Peyer's patch (tissue), 4 donors: ENCODE measurements at regions not wholly inside any gene's neighbourhood (a gene's known extent, or its start where the extent isn't known, plus 50 kb on each side); places are given as distances from the start of the nearest gene placed in this dataset.

Experiments
- DNase-seq, 3 donors: peaks; one replicate each; pipeline ENCODE4 v3.0.0-alpha.2; 2017 to 2019
- H3K27ac ChIP-seq, 4 donors: fragments of 200-600 bp; sonication (generic); one replicate each; pipeline ENCODE4 v1.5.1; 2016 to 2019
- H3K27me3 ChIP-seq, 2 donors: fragments of 200-600 bp; sonication (generic); one replicate each; pipeline ENCODE4 v1.5.1; 2019
- H3K36me3 ChIP-seq, 3 donors: fragments of 200-600 bp; sonication (generic); one replicate each; pipeline ENCODE4 v1.5.1; 2016 to 2019
- H3K4me1 ChIP-seq, 4 donors: fragments of 200-600 bp; sonication (generic); one replicate each; pipeline ENCODE4 v1.5.1; 2016 to 2019
- H3K4me3 ChIP-seq, 4 donors: fragments of 200-600 bp; sonication (generic); 1 replicate in 3 of 4; 2 replicates in 1 of 4; pipeline ENCODE4 v1.5.1; 2016 to 2019; ENCODE audit warnings: mild to moderate bottlenecking in 1 of 4
- H3K9me3 ChIP-seq, 4 donors: fragments of 200-600 bp; sonication (generic); one replicate each; pipeline ENCODE4 v1.5.1; 2016 to 2019; ENCODE audit warnings: mild to moderate bottlenecking in 1 of 4
- POLR2A ChIP-seq, 2 donors: fragments of 450-650 bp; IDR thresholded peaks; one replicate each; pipeline ENCODE4 v1.5.1; 2017; ENCODE audit warnings: antibody characterized with exemption in 2 of 2, mild to moderate bottlenecking in 2 of 2, moderate library complexity in 2 of 2
- TF ChIP-seq, protein P1 (sequence below), 6 experiments: fragments of 450-650 bp in 4 of 6; fragments of 200-600 bp in 2 of 6; sonication (generic) in 1 of 6; IDR thresholded peaks; one replicate each; pipeline ENCODE4 v1.5.1; 2017 to 2019; ENCODE audit warnings: antibody characterized with exemption in 6 of 6, mild to moderate bottlenecking in 3 of 6, moderate library complexity in 1 of 6

DNA sequence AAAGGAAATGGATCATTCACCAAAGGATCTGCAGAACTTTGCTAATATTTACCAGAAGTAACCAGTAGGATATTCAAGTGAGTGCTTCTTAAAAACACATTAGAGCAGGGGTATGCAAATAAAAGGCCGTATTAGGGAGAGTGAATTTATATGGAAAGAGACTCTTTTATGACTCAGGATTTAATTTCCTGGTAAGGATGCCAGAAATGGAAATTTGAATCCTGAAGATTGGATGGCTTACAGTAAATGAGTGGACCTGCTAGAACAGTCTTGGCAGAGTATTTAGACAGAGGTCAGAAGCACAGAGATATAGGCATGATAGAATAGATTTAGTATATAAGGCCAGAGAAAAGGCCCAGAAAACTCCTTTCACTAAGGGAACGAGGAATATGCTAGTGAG lies 201.6 kb downstream of the SLITRK5 start:
- no peak for TF ChIP-seq POLR2A (IDR thresholded peaks at IDR 0.05)
- TF ChIP-seq, protein P1, sequence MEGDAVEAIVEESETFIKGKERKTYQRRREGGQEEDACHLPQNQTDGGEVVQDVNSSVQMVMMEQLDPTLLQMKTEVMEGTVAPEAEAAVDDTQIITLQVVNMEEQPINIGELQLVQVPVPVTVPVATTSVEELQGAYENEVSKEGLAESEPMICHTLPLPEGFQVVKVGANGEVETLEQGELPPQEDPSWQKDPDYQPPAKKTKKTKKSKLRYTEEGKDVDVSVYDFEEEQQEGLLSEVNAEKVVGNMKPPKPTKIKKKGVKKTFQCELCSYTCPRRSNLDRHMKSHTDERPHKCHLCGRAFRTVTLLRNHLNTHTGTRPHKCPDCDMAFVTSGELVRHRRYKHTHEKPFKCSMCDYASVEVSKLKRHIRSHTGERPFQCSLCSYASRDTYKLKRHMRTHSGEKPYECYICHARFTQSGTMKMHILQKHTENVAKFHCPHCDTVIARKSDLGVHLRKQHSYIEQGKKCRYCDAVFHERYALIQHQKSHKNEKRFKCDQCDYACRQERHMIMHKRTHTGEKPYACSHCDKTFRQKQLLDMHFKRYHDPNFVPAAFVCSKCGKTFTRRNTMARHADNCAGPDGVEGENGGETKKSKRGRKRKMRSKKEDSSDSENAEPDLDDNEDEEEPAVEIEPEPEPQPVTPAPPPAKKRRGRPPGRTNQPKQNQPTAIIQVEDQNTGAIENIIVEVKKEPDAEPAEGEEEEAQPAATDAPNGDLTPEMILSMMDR (IDR thresholded peaks at IDR 0.05) = no peak
- no peak for DNase-seq
- Histone ChIP-seq H3K9me3 (no peaks in the 10 kb centered on the region), H3K27me3 (no peaks in the 10 kb centered on the region), H3K4me1 (no peaks in the 10 kb centered on the region), H3K4me3 (no peak overlapping the region), H3K27ac (no peak overlapping the region), H3K36me3 (no peaks in the 10 kb centered on the region)

DNA sequence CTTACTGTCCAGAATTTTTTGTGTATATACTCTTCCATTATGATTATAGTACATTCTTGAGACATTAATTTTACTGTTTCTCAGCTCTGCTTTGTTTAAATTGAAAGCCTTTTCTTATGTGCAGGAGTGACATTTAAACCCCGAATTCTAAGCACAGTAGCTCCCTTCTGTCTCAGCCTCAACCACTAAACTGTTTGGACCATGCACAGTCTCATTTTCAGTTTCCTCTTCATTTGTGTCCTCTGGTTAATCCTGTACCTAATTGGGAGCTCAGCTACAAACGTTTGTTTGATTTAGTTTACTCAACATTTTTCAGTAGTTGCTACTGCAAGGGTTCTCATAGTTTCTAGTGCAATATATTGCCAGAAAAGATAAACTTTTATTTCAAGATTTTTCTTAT lies 206.3 kb downstream of the SLITRK5 start:
- no peak for DNase-seq
- Histone ChIP-seq H3K27me3 (no peaks in the 10 kb centered on the region), H3K27ac (no peak overlapping the region), H3K9me3 (no peaks in the 10 kb centered on the region), H3K4me1 (no peaks in the 10 kb centered on the region), H3K4me3 (no peak overlapping the region), H3K36me3 (no peaks in the 10 kb centered on the region)
- TF ChIP-seq, protein P1 (IDR thresholded peaks at IDR 0.05) = no peak
- TF ChIP-seq POLR2A (IDR thresholded peaks at IDR 0.05) = no peak

DNA sequence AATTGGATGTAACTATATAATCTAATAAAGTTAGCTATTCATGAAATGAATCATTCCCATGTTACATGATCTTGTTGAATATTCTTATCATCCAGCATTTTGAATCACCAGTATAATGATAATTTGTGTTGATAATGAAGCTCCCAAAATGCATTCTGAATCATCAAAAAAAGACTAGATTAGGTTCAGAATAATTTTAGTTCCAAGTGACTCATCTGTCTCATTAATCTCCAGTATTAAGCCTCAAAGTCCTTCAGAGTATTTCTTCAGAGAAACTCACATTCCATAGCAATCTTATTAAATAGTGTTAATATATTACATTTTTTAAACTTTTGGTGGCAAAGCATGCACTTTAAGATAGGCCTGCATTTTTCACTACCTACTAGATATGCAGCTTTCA lies 207.5 kb downstream of the SLITRK5 start:
- DNase-seq = no peak
- no peaks in the 10 kb centered on the region for H3K9me3 ChIP-seq
- H3K4me3 ChIP-seq = no peak overlapping the region
- H3K36me3 ChIP-seq = no peaks in the 10 kb centered on the region
- TF ChIP-seq POLR2A (IDR thresholded peaks at IDR 0.05) = no peak
- TF ChIP-seq, protein P1 (IDR thresholded peaks at IDR 0.05) = no peak
- H3K4me1 ChIP-seq = no peaks in the 10 kb centered on the region
- no peak overlapping the region for H3K27ac ChIP-seq
- H3K27me3 ChIP-seq = no peaks in the 10 kb centered on the region

DNA sequence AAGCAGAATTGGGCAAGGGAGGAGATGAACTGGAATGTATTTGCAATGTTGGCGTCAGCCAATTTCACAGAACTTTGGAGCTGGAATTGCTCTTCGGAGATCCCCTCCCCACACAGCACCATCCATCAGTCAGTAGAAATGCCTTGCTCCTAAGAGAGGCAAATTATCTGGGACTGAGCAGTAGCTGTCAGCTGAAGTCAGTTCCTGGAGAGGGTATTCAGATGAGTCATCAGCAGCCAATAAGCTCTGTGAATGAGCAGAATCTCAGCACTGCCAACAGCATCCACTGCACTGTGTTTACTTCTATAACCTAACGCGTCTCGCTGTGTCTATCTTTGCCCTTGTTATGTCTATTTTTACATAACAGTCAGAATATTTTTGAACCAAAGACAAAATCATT lies 213.7 kb downstream of the SLITRK5 start:
- no peaks in the 10 kb centered on the region for H3K4me1 ChIP-seq
- H3K4me3 ChIP-seq = no peak overlapping the region
- H3K27ac ChIP-seq = no peak overlapping the region
- H3K36me3 ChIP-seq = no peaks in the 10 kb centered on the region
- no peak for DNase-seq
- no peaks in the 10 kb centered on the region for H3K9me3 ChIP-seq
- TF ChIP-seq POLR2A (IDR thresholded peaks at IDR 0.05) = no peak
- TF ChIP-seq, protein P1 (IDR thresholded peaks at IDR 0.05) = no peak
- no peaks in the 10 kb centered on the region for H3K27me3 ChIP-seq

DNA sequence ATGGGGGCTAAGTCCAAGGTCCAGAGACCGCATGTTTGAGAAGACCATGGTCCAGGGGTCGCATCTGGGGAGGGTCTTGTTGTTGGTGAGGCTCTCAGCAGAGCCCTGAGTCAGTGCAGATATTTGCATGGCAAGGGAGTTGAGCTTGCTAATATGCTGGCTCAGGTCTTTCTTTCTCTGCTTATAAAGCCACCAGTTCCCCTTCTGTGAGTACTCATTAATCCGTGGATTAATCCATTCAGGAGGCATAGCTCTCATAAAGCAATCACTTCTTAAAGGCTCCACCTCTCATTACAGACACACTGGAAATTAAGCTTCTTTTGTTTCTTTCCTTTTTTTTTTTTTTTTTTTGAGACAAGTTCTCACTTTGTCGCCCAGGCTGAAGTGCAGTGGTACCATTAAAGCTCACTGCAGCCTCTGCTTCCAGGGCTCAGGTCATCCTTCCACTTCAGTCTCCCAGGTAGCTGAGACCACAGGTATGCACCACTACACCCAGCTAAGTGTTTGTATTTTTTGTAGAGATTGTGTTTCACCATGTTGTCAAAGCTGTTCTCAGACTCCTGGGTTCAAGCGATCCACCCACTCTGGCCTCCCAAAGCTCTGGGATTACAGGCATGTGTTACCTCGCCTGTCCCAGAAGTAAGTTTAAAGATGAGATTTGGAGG lies 216.4 kb downstream of the SLITRK5 start:
- Histone ChIP-seq H3K4me1 (no peaks in the 10 kb centered on the region), H3K36me3 (no peaks in the 10 kb centered on the region), H3K9me3 (no peaks in the 10 kb centered on the region), H3K4me3 (no peak overlapping the region), H3K27me3 (no peaks in the 10 kb centered on the region), H3K27ac (no peak overlapping the region)
- DNase-seq = no peak
- TF ChIP-seq, protein P1 (IDR thresholded peaks at IDR 0.05) = no peak
- no peak for TF ChIP-seq POLR2A (IDR thresholded peaks at IDR 0.05)

- no peak for DNase-seq
- Histone ChIP-seq H3K9me3 (no peaks in the 10 kb centered on the region), H3K4me3 (no peak overlapping the region), H3K36me3 (no peaks in the 10 kb centered on the region), H3K27me3 (no peaks in the 10 kb centered on the region), H3K4me1 (no peaks in the 10 kb centered on the region), H3K27ac (no peak overlapping the region)
- no peak for TF ChIP-seq POLR2A (IDR thresholded peaks at IDR 0.05)
- TF ChIP-seq, protein P1 (IDR thresholded peaks at IDR 0.05) = no peak
Measured at GRCh38 chr13:87889254-87889653, 218.1 kb downstream of the SLITRK5 start.
